ENCODE measurements at regions not wholly inside any gene's neighbourhood (a gene's known extent, or its start where the extent isn't known, plus 50 kb on each side); places are given as distances from the start of the nearest gene placed in this dataset.

GRCh38 chr1:239586128-239586527 lies 199.8 kb downstream of the CHRM3 start:
- TF ChIP-seq JUND (IDR thresholded peaks at IDR 0.05; ENCODE audit: low read depth) = no peak
- in situ Hi-C loops (cut with HindIII; ENCODE audit: low pct_unique_long_range_greater_than_20kb, low sequenced_read_pairs) = no loop called here
- DNase-seq (ENCODE audit: low read depth in 1 of 2, low spot score in 1 of 2) = no peak

GRCh38 chr1:239587066-239587465 lies 200.7 kb downstream of the CHRM3 start:
- no peak for TF ChIP-seq JUND (IDR thresholded peaks at IDR 0.05; ENCODE audit: low read depth)
- in situ Hi-C loops (cut with HindIII; ENCODE audit: low pct_unique_long_range_greater_than_20kb, low sequenced_read_pairs) = no loop called here
- DNase-seq (ENCODE audit: low read depth in 1 of 2, low spot score in 1 of 2) = peak in 1 of 2 experiments; percentile 53

GRCh38 chr1:239587574-239588369 lies 201.4 kb downstream of the CHRM3 start:
- DNase-seq (ENCODE audit: low read depth in 1 of 2, low spot score in 1 of 2) = no peak
- TF ChIP-seq JUND (IDR thresholded peaks at IDR 0.05; ENCODE audit: low read depth) = no peak
- in situ Hi-C loops (cut with HindIII; ENCODE audit: low pct_unique_long_range_greater_than_20kb, low sequenced_read_pairs) = no loop called here

GRCh38 chr1:239590556-239590955 lies 204.2 kb downstream of the CHRM3 start:
- in situ Hi-C loops (cut with HindIII; ENCODE audit: low pct_unique_long_range_greater_than_20kb, low sequenced_read_pairs) = no loop called here
- TF ChIP-seq JUND (IDR thresholded peaks at IDR 0.05; ENCODE audit: low read depth) = no peak
- no peak for DNase-seq (ENCODE audit: low read depth in 1 of 2, low spot score in 1 of 2)

- TF ChIP-seq JUND (IDR thresholded peaks at IDR 0.05; ENCODE audit: low read depth) = no peak
- no peak for DNase-seq (ENCODE audit: low read depth in 1 of 2, low spot score in 1 of 2)
- in situ Hi-C loops (cut with HindIII; ENCODE audit: low pct_unique_long_range_greater_than_20kb, low sequenced_read_pairs) = no loop called here
These were observed 207.2 kb downstream of the CHRM3 start for GRCh38 chr1:239593527-239593926.

GRCh38 chr1:239600588-239600987 lies 214.2 kb downstream of the CHRM3 start:
- no peak for TF ChIP-seq JUND (IDR thresholded peaks at IDR 0.05; ENCODE audit: low read depth)
- no peak for DNase-seq (ENCODE audit: low read depth in 1 of 2, low spot score in 1 of 2)
- in situ Hi-C loops (cut with HindIII; ENCODE audit: low pct_unique_long_range_greater_than_20kb, low sequenced_read_pairs) = no loop called here

GRCh38 chr1:239601108-239601507 lies 214.7 kb downstream of the CHRM3 start:
- TF ChIP-seq JUND (IDR thresholded peaks at IDR 0.05; ENCODE audit: low read depth) = no peak
- DNase-seq (ENCODE audit: low read depth in 1 of 2, low spot score in 1 of 2) = no peak
- in situ Hi-C loops (cut with HindIII; ENCODE audit: low pct_unique_long_range_greater_than_20kb, low sequenced_read_pairs) = no loop called here

- TF ChIP-seq JUND (IDR thresholded peaks at IDR 0.05; ENCODE audit: low read depth) = no peak
- no peak for DNase-seq (ENCODE audit: low read depth in 1 of 2, low spot score in 1 of 2)
- in situ Hi-C loops (cut with HindIII; ENCODE audit: low pct_unique_long_range_greater_than_20kb, low sequenced_read_pairs) = no loop called here
These were observed 217.2 kb downstream of the CHRM3 start for GRCh38 chr1:239603530-239603929.

- in situ Hi-C loops (cut with HindIII; ENCODE audit: low pct_unique_long_range_greater_than_20kb, low sequenced_read_pairs) = no loop called here
- TF ChIP-seq JUND (IDR thresholded peaks at IDR 0.05; ENCODE audit: low read depth) = no peak
- DNase-seq (ENCODE audit: low read depth in 1 of 2, low spot score in 1 of 2) = no peak
These were observed 220.6 kb downstream of the CHRM3 start for GRCh38 chr1:239606850-239607400.

- in situ Hi-C loops (cut with HindIII; ENCODE audit: low pct_unique_long_range_greater_than_20kb, low sequenced_read_pairs) = no loop called here
- no peak for TF ChIP-seq JUND (IDR thresholded peaks at IDR 0.05; ENCODE audit: low read depth)
- DNase-seq (ENCODE audit: low read depth in 1 of 2, low spot score in 1 of 2) = no peak
These were observed 222.1 kb downstream of the CHRM3 start for GRCh38 chr1:239608469-239608868.

GRCh38 chr1:239612379-239612778 lies 226.0 kb downstream of the CHRM3 start:
- no peak for DNase-seq (ENCODE audit: low read depth in 1 of 2, low spot score in 1 of 2)
- in situ Hi-C loops (cut with HindIII; ENCODE audit: low pct_unique_long_range_greater_than_20kb, low sequenced_read_pairs) = no loop called here

GRCh38 chr1:239616673-239617072 lies 230.3 kb downstream of the CHRM3 start:
- no peak for TF ChIP-seq JUND (IDR thresholded peaks at IDR 0.05; ENCODE audit: low read depth)
- in situ Hi-C loops (cut with HindIII; ENCODE audit: low pct_unique_long_range_greater_than_20kb, low sequenced_read_pairs) = no loop called here
- no peak for DNase-seq (ENCODE audit: low read depth in 1 of 2, low spot score in 1 of 2)

More at GRCh38 chr1:239612379-239612778, 226.0 kb downstream of the CHRM3 start:
- TF ChIP-seq JUND (IDR thresholded peaks at IDR 0.05; ENCODE audit: low read depth) = no peak

- TF ChIP-seq JUND (IDR thresholded peaks at IDR 0.05; ENCODE audit: low read depth) = no peak
- in situ Hi-C loops (cut with HindIII; ENCODE audit: low pct_unique_long_range_greater_than_20kb, low sequenced_read_pairs) = no loop called here
- no peak for DNase-seq (ENCODE audit: low read depth in 1 of 2, low spot score in 1 of 2)
These were observed 230.9 kb downstream of the CHRM3 start for GRCh38 chr1:239617259-239617658.

All from T47D (cell line).